Kidney (tissue), 13 donors: ENCODE measurements at regions not wholly inside any gene's neighbourhood (a gene's known extent, or its start where the extent isn't known, plus 50 kb on each side); places are given as distances from the start of the nearest gene placed in this dataset.

Experiments used
- DNase-seq, 5 donors: peaks; one replicate each; pipeline ENCODE4 v3.0.0-alpha.2; 2013 to 2020
- FAIRE-seq: peaks from 2 replicates; lab custom pipeline; 2012; peaks lifted over from hg19 to GRCh38; lab: Jason Lieb, UNC
- H3K27ac ChIP-seq, 2 donors: one replicate each; pipeline ENCODE4 v1.7.0; 2013; ENCODE audit warnings: low read depth in 2 of 2, low read length in 2 of 2, inconsistent platforms in 1 of 2
- H3K27me3 ChIP-seq: one replicate; pipeline ENCODE4 v1.7.1; 2013; ENCODE audit warnings: low read length, inconsistent platforms; ENCODE audit not compliant: control insufficient read depth, insufficient read depth
- H3K36me3 ChIP-seq, 3 donors: one replicate each; pipeline versions ENCODE4 v1.7.0 to v1.7.1; 2013; ENCODE audit warnings: low read length in 3 of 3, control low read depth in 1 of 3, inconsistent platforms in 1 of 3; ENCODE audit not compliant: insufficient read depth in 3 of 3, control insufficient read depth in 2 of 3
- H3K4me1 ChIP-seq, 3 donors: one replicate each; pipeline versions ENCODE4 v1.7.0 to v1.7.1; 2013; ENCODE audit warnings: low read length in 3 of 3, inconsistent platforms in 1 of 3, low read depth in 1 of 3; ENCODE audit not compliant: control insufficient read depth in 2 of 3, insufficient read depth in 2 of 3
- H3K4me3 ChIP-seq, 3 donors: one replicate each; pipeline versions ENCODE4 v1.7.0 to v1.8.1; 2013; ENCODE audit warnings: low read length in 3 of 3, control low read depth in 1 of 3, inconsistent platforms in 1 of 3
- H3K9ac ChIP-seq, 3 donors: one replicate each; pipeline versions ENCODE4 v1.7.0 to v1.7.1; 2013; ENCODE audit warnings: low read length in 3 of 3, control low read depth in 1 of 3, inconsistent platforms in 1 of 3
- H3K9me3 ChIP-seq, 3 donors: one replicate each; pipeline versions ENCODE4 v1.7.0 to v1.7.1; 2013; ENCODE audit warnings: low read length in 3 of 3, control low read depth in 1 of 3, inconsistent platforms in 1 of 3; ENCODE audit not compliant: control insufficient read depth in 2 of 3, insufficient read depth in 1 of 3
- CTCF ChIP-seq: IDR thresholded peaks from 3 replicates; pipeline ENCODE4 v1.5.1; 2012; ENCODE audit warnings: mild to moderate bottlenecking, moderate library complexity, borderline replicate concordance; ENCODE audit not compliant: insufficient read depth; ENCODE audit errors: extremely low read depth
- intact Hi-C: fragments of 100-400 bp; cut with DNase I; formaldehyde crosslinking; loops from one replicate; pipeline ENCODE4 v1.11.1; 2022
- donor health status: control.
- donor health status: control.
- donor health status: control.
- donor health status: control.
- donor health status: control.
- donor health status: DM: yes; HTN: yes; CAD: no.
- donor health status: Normal renal cell carcinoma (clear cell type).

- H3K36me3 ChIP-seq = no peaks in the 10 kb centered on the region
- intact Hi-C loops = no loop called here
- FAIRE-seq (no peak), DNase-seq (no peak)
- no peaks in the 10 kb centered on the region for H3K27me3 ChIP-seq
- H3K9me3 ChIP-seq = no peaks in the 10 kb centered on the region
- TF ChIP-seq CTCF = no peak
- no peak overlapping the region for H3K27ac ChIP-seq
- no peak overlapping the region for H3K9ac ChIP-seq
- H3K4me3 ChIP-seq = no peak overlapping the region
- no peaks in the 10 kb centered on the region for H3K4me1 ChIP-seq
These were observed 281.3 kb downstream of the TDRD15 start for GRCh38 chr2:21404827-21405625.

GRCh38 chr2:21406386-21406785 is 282.6 kb downstream of the TDRD15 start:
- Histone ChIP-seq H3K4me3 (no peak overlapping the region), H3K27ac (no peak overlapping the region), H3K9me3 (no peaks in the 10 kb centered on the region), H3K36me3 (no peaks in the 10 kb centered on the region), H3K9ac (no peak overlapping the region), H3K4me1 (no peaks in the 10 kb centered on the region), H3K27me3 (no peaks in the 10 kb centered on the region)
- DNase-seq (no peak), FAIRE-seq (no peak)
- intact Hi-C loops = no loop called here
- TF ChIP-seq CTCF = no peak

- Histone ChIP-seq H3K9me3 (no peaks in the 10 kb centered on the region), H3K36me3 (no peaks in the 10 kb centered on the region), H3K27me3 (no peaks in the 10 kb centered on the region), H3K9ac (no peak overlapping the region), H3K4me3 (no peak overlapping the region), H3K4me1 (no peaks in the 10 kb centered on the region), H3K27ac (no peak overlapping the region)
- no peak for TF ChIP-seq CTCF
- no peak for FAIRE-seq
- no peak for DNase-seq
- intact Hi-C loops = no loop called here
These were observed 283.1 kb downstream of the TDRD15 start for GRCh38 chr2:21406911-21407310.
